ENCODE measurements at regions not wholly inside any gene's neighbourhood (a gene's known extent, or its start where the extent isn't known, plus 50 kb on each side); places are given as distances from the start of the nearest gene placed in this dataset.

DNA sequence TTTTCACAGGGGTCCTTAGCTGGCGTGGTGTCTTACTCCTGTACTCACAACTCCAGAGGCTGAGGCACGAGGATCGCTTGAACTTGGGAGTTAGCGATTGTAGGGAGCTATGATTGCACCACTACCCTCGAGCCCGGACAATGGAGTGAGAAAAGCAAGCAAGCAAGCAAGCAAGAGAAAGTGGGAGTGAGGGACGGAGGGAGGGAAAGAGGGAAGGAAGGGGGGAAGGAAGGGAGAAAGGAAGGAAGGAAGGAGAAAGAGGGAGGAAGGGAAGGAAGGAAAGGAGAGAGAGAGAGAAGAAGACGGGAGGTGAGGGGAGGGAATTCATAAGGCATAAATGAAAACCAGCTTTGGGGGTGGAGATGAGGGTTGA lies 120.5 kb downstream of the TRIM27 start:
- DNase-seq (ENCODE audit: low read depth, low spot score): no peak
- no peak overlapping the region for H3K27ac ChIP-seq (ENCODE audit: low read depth, low read length)
- ChIA-PET CTCF (no interaction called here), POLR2A (interaction anchor here (0.6 kb wide), 1 partner anchor 35 kb away, joined by 3 read pairs; no protein-coding TSS in a partner anchor)
- no peaks in the 10 kb centered on the region; the same call in 1 of the 2 replicates for H3K9me3 ChIP-seq (ENCODE audit: control insufficient read depth, insufficient read depth, low read length)
- TF ChIP-seq, protein P1, sequence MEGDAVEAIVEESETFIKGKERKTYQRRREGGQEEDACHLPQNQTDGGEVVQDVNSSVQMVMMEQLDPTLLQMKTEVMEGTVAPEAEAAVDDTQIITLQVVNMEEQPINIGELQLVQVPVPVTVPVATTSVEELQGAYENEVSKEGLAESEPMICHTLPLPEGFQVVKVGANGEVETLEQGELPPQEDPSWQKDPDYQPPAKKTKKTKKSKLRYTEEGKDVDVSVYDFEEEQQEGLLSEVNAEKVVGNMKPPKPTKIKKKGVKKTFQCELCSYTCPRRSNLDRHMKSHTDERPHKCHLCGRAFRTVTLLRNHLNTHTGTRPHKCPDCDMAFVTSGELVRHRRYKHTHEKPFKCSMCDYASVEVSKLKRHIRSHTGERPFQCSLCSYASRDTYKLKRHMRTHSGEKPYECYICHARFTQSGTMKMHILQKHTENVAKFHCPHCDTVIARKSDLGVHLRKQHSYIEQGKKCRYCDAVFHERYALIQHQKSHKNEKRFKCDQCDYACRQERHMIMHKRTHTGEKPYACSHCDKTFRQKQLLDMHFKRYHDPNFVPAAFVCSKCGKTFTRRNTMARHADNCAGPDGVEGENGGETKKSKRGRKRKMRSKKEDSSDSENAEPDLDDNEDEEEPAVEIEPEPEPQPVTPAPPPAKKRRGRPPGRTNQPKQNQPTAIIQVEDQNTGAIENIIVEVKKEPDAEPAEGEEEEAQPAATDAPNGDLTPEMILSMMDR (IDR thresholded peaks at IDR 0.05; ENCODE audit: low read depth, low read length): no peak
- H3K4me3 ChIP-seq (ENCODE audit: low read depth, low read length): no peak overlapping the region
- peaks cover 2% of the 10 kb centered on the region for H3K27me3 ChIP-seq (ENCODE audit: control insufficient read depth, insufficient read depth, low read length)

DNA sequence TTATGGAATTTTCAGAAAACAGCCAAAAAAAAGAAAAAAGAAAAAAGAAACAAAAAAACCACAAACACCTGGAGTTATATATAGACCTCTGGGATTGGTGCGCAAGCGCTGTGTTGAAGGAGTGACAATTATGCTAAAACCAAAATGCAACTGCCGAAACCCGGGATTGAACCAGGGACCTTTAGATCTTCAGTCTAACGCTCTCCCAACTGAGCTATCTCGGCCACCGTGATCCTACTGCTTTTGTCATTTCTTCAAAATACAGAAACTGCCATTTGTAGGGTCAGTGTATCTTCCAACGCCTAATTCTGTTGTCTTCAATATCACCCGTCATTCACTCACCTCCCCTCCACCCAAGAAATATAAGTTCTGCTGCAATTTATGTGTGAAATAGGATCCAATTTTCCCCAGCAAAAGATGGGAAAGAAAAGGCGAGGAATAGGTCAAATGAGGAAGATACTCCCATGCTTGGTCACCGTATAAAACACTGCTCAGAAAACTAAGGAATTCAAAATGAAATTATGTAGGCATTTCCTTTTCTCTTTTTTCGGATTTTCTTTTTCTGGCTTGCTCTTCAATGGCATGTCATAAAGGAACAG lies 116.0 kb downstream of the TRIM27 start:
- Histone ChIP-seq H3K27me3 (ENCODE audit: control insufficient read depth, insufficient read depth, low read length) (peaks cover 24% of the 10 kb centered on the region), H3K27ac (ENCODE audit: low read depth, low read length) (no peak overlapping the region), H3K9me3 (ENCODE audit: control insufficient read depth, insufficient read depth, low read length) (no peaks in the 10 kb centered on the region), H3K4me3 (ENCODE audit: low read depth, low read length) (peak overlapping the region; percentile 37)
- POLR2A ChIA-PET: no interaction called here
- CTCF ChIA-PET: no interaction called here
- DNase-seq (ENCODE audit: low read depth, low spot score): no peak
- TF ChIP-seq, protein P1 (IDR thresholded peaks at IDR 0.05; ENCODE audit: low read depth, low read length): no peak

GRCh38 chr6:28808383-28808782 lies 115.4 kb downstream of the TRIM27 start:
- Histone ChIP-seq H3K4me3 (ENCODE audit: low read depth, low read length) (peak overlapping the region; percentile 37; the same call in 1 of the 2 replicates), H3K27ac (ENCODE audit: low read depth, low read length) (no peak overlapping the region), H3K9me3 (ENCODE audit: control insufficient read depth, insufficient read depth, low read length) (no peaks in the 10 kb centered on the region; the same call in 1 of the 2 replicates), H3K27me3 (ENCODE audit: control insufficient read depth, insufficient read depth, low read length) (peaks cover 29% of the 10 kb centered on the region)
- CTCF ChIA-PET: interaction anchor here (0.6 kb wide), 1 partner anchor 1728 kb away, joined by 5 read pairs; no protein-coding TSS in a partner anchor
- DNase-seq (ENCODE audit: low read depth, low spot score): no peak
- POLR2A ChIA-PET: no interaction called here
- TF ChIP-seq, protein P1 (IDR thresholded peaks at IDR 0.05; ENCODE audit: low read depth, low read length): no peak

- peaks cover 38% of the 10 kb centered on the region for H3K27me3 ChIP-seq (ENCODE audit: control insufficient read depth, insufficient read depth, low read length)
- ChIA-PET POLR2A (no interaction called here), CTCF (interaction anchor here (2.3 kb wide), 1 partner anchor 29 kb away, joined by 9 read pairs; no protein-coding TSS in a partner anchor)
- peaks cover 3% of the 10 kb centered on the region; the same call in 1 of the 2 replicates for H3K9me3 ChIP-seq (ENCODE audit: control insufficient read depth, insufficient read depth, low read length)
- peak overlapping the region; percentile 52 for H3K4me3 ChIP-seq (ENCODE audit: low read depth, low read length)
- TF ChIP-seq, protein P1 (IDR thresholded peaks at IDR 0.05; ENCODE audit: low read depth, low read length): no peak
- H3K27ac ChIP-seq (ENCODE audit: low read depth, low read length): no peak overlapping the region
- DNase-seq (ENCODE audit: low read depth, low spot score): no peak
Measured at GRCh38 chr6:28809947-28810658, 113.7 kb downstream of the TRIM27 start.

DNA sequence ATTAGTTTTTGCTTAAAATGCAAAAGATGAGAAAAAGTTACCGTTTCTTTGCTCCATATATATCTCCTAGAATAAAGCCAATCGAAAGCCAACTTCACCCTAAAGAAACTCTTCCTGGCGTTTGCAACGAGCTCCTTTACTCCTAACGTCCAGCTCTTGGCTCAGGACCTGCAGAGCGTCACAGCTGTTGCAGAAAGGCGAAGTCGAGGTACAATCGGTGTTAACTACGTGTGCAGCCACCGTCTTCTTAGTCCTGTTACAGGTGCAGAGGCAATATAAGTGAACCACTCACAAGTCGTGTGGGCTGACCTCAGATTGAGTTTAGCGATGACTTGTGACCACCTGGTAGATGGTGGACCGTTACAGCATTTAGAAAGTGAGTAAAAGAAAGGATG lies 113.1 kb downstream of the TRIM27 start:
- DNase-seq (ENCODE audit: low read depth, low spot score): no peak
- peaks cover 3% of the 10 kb centered on the region; the same call in 1 of the 2 replicates for H3K9me3 ChIP-seq (ENCODE audit: control insufficient read depth, insufficient read depth, low read length)
- POLR2A ChIA-PET: no interaction called here
- H3K4me3 ChIP-seq (ENCODE audit: low read depth, low read length): peak overlapping the region; percentile 13; the same call in 1 of the 2 replicates
- TF ChIP-seq, protein P1 (IDR thresholded peaks at IDR 0.05; ENCODE audit: low read depth, low read length): no peak
- H3K27me3 ChIP-seq (ENCODE audit: control insufficient read depth, insufficient read depth, low read length): peaks cover 39% of the 10 kb centered on the region
- H3K27ac ChIP-seq (ENCODE audit: low read depth, low read length): no peak overlapping the region
- CTCF ChIA-PET: interaction anchor here (2.3 kb wide), 1 partner anchor 29 kb away, joined by 9 read pairs; no protein-coding TSS in a partner anchor
